AG04450 (cell line): ENCODE measurements at regions not wholly inside any gene's neighbourhood (a gene's known extent, or its start where the extent isn't known, plus 50 kb on each side); places are given as distances from the start of the nearest gene placed in this dataset.

Experiments used
- CTCF ChIA-PET: fragments of 300-600, 350-600 bp; formaldehyde crosslinking; extraction: SDS; loops from one replicate; lab custom pipeline; 2022; ENCODE audit warnings: antibody characterized with exemption, inconsistent platforms; lab: Charles Lee
- POLR2A ChIA-PET: fragments of 350-600 bp; formaldehyde crosslinking; extraction: SDS; loops from one replicate; lab custom pipeline; 2021; ENCODE audit warnings: antibody characterized with exemption, inconsistent platforms; lab: Yijun Ruan, JAX
- DNase-seq: peaks from one replicate; pipeline ENCODE4 v3.0.0-alpha.2; 2011; ENCODE audit warnings: low read depth, low spot score
- H3K27ac ChIP-seq: one replicate; pipeline ENCODE4 v1.5.1; 2012; ENCODE audit warnings: low read depth, low read length, control low read depth
- H3K27me3 ChIP-seq: one replicate; pipeline ENCODE4 v1.6.0; 2012; ENCODE audit warnings: low read length; ENCODE audit not compliant: control insufficient read depth, insufficient read depth
- H3K4me3 ChIP-seq: 2 replicates; pipeline ENCODE4 v1.5.1; 2011; ENCODE audit warnings: mild to moderate bottlenecking, low read depth, low read length, control low read depth
- H3K9me3 ChIP-seq: 2 replicates; pipeline ENCODE4 v1.5.1; 2012; ENCODE audit warnings: low read length; ENCODE audit not compliant: control insufficient read depth, insufficient read depth
- CTCF ChIP-seq: IDR thresholded peaks from 2 replicates; pipeline ENCODE4 v1.5.1; 2011; ENCODE audit warnings: low read depth, low read length, control low read depth, inconsistent platforms

- H3K27ac ChIP-seq: no peak overlapping the region
- no peaks in the 10 kb centered on the region for H3K9me3 ChIP-seq
- ChIA-PET CTCF (no interaction called here), POLR2A (no interaction called here)
- TF ChIP-seq CTCF: peak; percentile 35
- H3K27me3 ChIP-seq: peaks cover 2% of the 10 kb centered on the region
- no peak for DNase-seq
- no peak overlapping the region for H3K4me3 ChIP-seq
Observed at GRCh38 chr13:109500146-109500773, 286.1 kb downstream of the IRS2 start.

- DNase-seq: no peak
- ChIA-PET CTCF (no interaction called here), POLR2A (interaction anchor here (0.6 kb wide), 1 partner anchor 538 kb away, joined by 3 read pairs; no protein-coding TSS in a partner anchor)
- no peak for TF ChIP-seq CTCF
- no peak overlapping the region for H3K27ac ChIP-seq
- H3K27me3 ChIP-seq: peaks cover 2% of the 10 kb centered on the region
- no peak overlapping the region for H3K4me3 ChIP-seq
- H3K9me3 ChIP-seq: no peaks in the 10 kb centered on the region
Observed at GRCh38 chr13:109497917-109498316, 288.5 kb downstream of the IRS2 start.

GRCh38 chr13:109496216-109496615 is 290.2 kb downstream of the IRS2 start:
- no peaks in the 10 kb centered on the region for H3K9me3 ChIP-seq
- H3K4me3 ChIP-seq: no peak overlapping the region
- ChIA-PET CTCF (no interaction called here), POLR2A (no interaction called here)
- H3K27me3 ChIP-seq: peaks cover 2% of the 10 kb centered on the region
- DNase-seq: no peak
- no peak for TF ChIP-seq CTCF
- H3K27ac ChIP-seq: no peak overlapping the region

- POLR2A ChIA-PET: no interaction called here
- no peaks in the 10 kb centered on the region for H3K27me3 ChIP-seq
- H3K4me3 ChIP-seq: no peak overlapping the region
- CTCF ChIA-PET: no interaction called here
- DNase-seq: no peak
- no peak for TF ChIP-seq CTCF
- H3K9me3 ChIP-seq: no peaks in the 10 kb centered on the region
- H3K27ac ChIP-seq: no peak overlapping the region
Observed at GRCh38 chr13:109494925-109495369, 291.4 kb downstream of the IRS2 start.

- no peak overlapping the region for H3K27ac ChIP-seq
- no peaks in the 10 kb centered on the region for H3K27me3 ChIP-seq
- POLR2A ChIA-PET: no interaction called here
- peaks cover 6% of the 10 kb centered on the region for H3K9me3 ChIP-seq
- no peak for TF ChIP-seq CTCF
- no peak for DNase-seq
- no peak overlapping the region for H3K4me3 ChIP-seq
- CTCF ChIA-PET: interaction anchor here (0.6 kb wide), 1 partner anchor 197 kb away, joined by 3 read pairs; no protein-coding TSS in a partner anchor
Observed at GRCh38 chr13:109485136-109485794, 301.1 kb downstream of the IRS2 start.
